ENCODE measurements at regions not wholly inside any gene's neighbourhood (a gene's known extent, or its start where the extent isn't known, plus 50 kb on each side); places are given as distances from the start of the nearest gene placed in this dataset.
"Not testable (repeated sequence)": the region's sequence is repeated elsewhere in the genome, so short reads cannot be mapped to it uniquely, and the experiment has no call there.

- DNase-seq: no peak
Observed at GRCh38 chr4:82247171-82247570, 126.6 kb downstream of the HNRNPD start.

GRCh38 chr4:82241534-82241933 lies 132.3 kb downstream of the HNRNPD start:
- DNase-seq: no peak

DNA sequence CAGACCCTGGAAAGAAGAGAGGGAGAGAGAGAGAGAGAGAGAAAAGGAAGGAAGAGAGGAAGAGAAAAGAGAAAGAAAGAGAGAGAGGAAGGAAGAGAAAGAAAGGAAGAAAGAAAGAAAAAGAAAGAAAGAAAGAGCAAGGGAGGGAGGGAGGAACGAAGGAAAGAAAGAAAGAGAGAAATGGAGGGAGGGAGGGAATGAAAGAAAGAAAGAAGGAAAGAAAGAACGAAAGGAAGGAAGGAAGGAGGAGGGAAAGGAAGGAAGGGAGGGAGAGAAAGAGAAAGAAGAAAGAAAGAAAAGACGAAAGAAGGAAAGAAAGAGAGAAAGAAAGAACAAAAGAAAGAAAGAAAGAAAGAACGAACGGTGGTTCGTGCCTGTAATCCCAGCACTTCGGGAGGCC lies 133.4 kb downstream of the HNRNPD start:
- no peak for DNase-seq

- DNase-seq: not testable (repeated sequence)
Observed at GRCh38 chr4:82237142-82237541, 136.6 kb downstream of the HNRNPD start.

GRCh38 chr4:82235346-82235745 lies 138.4 kb downstream of the HNRNPD start:
- DNase-seq: no peak

DNA sequence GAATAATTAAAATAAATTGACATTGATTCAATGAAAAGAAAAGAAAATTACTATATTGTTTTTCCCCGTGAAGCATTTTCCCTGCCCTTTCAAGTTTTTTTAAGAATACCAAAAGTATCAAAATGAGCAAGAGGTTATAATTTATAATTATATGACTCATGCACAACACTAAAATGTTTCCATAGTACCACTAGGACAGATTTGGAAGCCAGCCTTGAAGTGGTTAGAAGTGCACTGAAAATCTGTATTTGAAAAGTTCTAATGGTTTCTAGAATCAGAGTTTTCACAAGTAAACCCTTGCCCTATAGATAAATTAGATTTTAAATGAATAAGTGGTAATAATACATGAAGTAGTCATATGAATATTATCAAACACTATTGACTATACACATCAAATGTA lies 140.9 kb downstream of the HNRNPD start:
- no peak for DNase-seq

DNA sequence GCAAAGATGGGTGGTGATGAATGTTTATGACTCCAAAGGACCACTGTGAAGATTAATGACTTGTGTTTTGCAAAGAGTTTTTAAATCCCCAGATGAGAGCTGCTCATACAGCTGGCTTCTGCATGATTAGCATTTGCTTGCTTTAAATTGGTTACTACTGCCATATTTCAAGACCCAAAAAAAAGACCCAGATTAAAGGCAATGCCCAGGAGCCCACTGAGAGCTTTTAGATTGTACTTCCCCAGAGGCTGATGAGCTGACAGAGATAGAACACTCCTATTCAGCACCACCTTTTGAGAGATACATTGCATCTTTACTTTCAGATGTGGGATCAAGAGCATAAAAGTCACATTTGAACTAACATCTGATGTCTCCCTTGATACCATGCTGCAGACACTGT lies 142.0 kb downstream of the HNRNPD start:
- DNase-seq: no peak

GRCh38 chr4:82230306-82230705 lies 143.5 kb downstream of the HNRNPD start:
- no peak for DNase-seq

DNA sequence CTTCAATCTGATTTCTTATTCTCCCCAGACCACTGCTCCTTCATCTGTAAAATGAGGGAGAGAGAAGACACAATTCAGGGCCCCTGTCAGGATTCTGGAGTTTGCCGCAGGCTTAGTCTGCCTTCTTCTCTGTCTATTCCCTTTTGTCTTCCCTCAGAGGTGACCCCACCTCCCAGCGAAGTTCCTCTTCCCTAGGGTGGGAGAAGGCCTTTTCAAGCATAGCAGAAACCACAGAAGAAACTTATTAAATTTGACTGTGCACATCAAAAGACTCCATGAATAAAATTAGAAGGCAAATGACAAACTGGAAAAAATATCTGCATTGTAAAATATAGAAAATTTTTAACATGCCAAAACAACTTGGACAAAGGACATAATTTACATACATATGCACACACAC lies 148.8 kb downstream of the HNRNPD start:
- no peak for DNase-seq

DNA sequence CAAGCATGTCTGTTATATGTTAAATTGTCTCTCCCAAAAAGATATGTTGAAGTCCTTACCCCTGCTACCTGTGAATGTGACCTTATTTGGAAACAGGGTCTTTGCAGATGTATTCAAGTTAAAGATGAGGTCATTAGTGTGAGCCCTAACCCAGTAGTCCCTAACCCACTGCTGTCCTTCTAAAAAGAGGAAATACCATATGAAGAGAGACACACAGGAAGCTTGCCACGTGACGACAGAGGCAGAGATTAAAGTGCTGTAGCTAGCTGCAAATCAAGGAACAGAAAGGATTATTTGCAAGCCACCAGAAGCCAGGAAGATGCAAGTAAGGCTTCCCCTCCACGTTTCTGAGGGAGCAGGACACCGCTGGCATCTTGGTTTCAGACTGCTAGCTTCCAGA lies 150.1 kb downstream of the HNRNPD start:
- no peak for DNase-seq

- no peak for DNase-seq
Observed at GRCh38 chr4:82219346-82219745, 154.4 kb downstream of the HNRNPD start.

DNA sequence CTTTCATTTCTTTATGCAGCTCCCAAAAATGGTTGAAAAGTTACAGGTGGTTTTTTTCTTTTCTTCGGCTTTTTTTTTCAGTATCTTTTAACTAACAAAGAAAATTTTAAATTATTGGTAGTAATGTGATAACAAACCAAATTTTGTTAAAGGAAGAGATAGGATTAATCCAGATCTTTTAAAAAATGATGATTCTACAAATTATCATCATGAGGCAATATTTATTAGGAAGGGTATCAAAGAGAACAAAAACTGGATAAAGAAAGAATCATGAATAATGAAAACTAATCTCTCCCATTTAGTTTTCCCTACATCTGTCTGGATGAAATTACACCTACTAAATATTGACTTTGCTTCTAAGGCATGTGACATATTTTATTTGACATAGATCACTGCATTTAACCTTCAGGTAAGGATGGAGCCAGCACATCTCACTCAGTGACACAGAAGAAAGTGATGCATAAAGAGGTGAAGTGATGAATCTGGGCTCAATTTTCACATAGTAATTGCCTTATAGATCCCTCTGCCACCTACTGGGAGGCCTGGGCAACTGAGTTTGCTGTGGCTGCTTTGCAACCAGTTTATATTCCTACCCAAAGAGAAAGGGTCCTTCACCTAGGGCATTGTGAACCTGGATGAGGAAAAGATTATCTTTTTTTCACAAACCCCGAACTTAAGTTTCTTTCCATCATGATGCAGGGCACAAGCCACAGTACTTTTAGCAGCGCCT lies 155.6 kb downstream of the HNRNPD start:
- DNase-seq: no peak

- no peak for DNase-seq
Observed at GRCh38 chr4:82216219-82216618, 157.6 kb downstream of the HNRNPD start.

GRCh38 chr4:82215800-82216199 lies 158.0 kb downstream of the HNRNPD start:
- no peak for DNase-seq

- DNase-seq: no peak
Observed at GRCh38 chr4:82215039-82215438, 158.8 kb downstream of the HNRNPD start.

DNA sequence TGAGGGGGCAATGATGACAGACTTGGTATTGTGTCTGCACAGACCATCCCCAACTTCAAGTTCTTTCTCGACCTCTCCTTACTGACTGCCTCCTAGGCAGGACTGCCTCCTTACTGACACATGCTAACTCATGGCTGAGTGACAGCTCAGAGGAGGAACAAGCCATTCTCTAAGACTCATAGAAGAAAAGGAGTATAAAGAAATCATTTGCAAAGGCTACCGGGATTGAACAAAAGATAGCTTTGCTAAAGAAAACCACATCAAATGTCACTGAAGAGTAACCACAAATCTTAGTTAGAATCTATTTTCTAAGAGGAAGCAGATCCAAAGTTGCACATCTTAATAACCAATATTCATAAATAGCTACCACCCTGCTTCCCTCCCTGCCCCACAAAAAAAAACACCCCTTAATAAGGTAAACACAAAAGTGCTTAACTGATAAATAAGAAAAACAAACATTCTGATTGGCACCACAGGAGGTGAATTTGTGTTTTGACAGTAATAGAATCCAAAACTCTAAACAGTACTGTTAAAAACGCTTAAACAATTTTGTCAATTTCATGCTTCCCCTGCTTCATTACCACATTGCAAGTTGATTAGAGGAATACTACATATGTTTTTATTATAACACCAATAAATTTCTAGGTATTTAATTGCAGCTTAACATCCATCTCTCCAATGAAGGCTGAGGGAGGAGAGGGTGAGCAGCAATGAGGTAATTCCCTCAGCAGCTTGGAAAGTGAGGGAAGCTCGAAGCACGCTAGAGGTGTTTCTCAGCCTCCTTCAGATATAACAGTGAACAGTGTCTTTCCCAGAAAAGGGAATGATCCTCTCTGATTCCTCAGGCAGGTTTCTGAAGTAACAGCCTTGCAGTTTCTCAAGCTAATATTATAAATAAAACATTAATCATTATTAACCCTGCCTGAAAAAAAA lies 160.0 kb downstream of the HNRNPD start:
- DNase-seq: no peak

DNA sequence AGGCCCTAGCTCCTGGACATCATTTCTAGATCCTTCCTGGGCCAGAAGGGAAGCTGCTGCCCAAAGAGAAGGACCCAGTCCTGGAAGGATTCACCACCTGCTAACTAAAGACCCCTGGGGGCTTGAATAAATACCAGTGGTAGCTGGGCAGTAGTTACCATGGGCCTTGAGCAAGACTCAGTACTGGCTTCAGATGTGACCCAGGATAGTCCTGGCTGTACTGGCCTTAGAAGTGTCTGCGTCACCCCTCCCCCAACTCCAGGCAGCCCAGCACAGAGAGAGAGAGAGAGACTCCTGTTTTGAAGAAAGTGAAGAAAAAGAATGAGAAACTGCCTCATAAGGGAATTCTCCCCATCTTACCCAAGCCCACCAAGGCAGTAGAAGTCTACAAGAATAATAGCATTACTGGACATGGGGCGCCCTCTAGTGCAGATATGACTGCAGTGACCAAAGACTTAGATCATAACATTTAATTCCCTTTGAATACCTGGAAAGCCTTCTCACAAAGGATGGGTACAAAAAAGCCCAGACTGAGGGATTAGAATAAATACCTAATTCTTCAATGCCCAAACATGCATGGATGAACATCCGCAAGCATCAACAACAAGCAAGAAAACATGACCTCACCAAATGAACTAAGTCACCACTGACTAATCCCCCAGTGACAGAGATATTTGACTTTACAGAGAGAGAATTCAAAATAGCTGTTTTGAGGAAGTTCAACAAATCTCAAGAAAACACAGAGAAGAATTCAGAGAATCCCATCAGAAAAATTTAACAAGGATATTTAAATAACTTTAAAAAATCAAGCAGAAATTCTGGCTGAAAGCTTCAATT lies 171.8 kb downstream of the HNRNPD start:
- DNase-seq: peak; percentile 52

GRCh38 chr4:82201303-82201702 lies 172.5 kb downstream of the HNRNPD start:
- DNase-seq: peak; percentile 79

DNA sequence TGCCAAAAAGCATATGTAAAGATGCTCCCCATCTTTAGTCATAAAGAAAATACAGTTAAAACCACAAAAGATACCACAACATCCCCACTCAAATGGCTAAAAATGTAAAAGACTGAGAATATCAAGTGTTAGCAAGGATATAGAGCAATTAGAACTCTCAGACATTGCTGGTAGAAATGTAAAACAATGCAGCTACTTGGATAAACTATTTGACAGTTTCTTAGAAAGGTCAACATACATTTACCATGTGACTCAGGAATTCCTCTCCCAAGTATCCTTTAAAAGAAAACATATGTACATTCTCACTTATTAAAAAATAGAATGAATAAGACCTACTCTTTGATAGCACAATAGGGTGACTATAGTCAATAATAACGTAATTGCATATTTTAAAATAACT lies 173.7 kb downstream of the HNRNPD start:
- peak; percentile 77 for DNase-seq

DNA sequence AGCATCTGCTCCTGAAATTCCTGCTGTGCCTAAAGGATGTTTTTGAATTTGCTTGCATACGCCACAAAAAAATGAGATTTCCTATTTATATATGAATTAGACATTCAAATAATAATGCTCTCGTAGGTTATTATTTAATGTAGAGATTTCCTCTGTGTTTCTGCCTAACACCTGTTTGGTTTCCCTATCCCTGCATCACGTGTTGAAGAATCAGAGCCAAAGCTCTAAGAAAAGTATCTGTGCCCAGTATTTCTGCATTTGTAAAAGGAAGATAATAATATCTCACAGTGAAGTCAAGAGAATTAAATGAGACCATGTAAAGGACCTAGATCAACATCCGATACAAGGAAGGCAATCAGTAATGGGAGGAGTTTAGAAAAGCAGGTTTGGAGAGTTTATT lies 179.5 kb downstream of the HNRNPD start:
- no peak for DNase-seq

DNA sequence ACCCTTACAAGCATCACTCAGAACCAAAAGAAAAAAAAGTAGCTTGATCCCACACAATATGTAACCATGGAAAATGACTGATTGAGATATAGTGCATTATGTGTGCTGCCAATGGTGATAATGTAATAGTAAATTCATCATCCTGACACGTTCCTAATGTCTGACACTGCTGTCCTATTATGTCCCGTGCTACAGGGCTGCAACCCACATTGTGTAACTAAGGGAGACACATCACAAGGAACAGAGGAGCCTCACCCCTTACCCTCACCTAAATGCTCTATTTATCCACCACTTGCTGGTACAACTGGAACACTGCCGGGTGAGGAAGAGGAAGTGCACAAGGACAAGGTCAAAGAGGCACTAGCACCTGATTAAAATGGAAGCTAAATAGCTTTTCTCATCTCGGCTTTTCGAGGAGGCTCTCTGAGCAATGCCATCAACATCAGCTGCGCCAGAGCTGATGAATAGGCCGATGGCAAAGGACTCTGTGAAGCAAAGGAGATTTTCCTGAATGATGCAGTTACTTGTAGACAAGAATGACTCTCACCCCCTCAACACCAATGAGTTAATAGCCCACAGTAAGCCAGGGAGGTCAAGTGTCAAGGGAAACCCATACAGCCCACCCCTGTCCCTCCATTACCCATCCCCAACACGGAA lies 181.6 kb downstream of the HNRNPD start:
- DNase-seq: no peak

- DNase-seq: no peak
Observed at GRCh38 chr4:82181789-82182188, 192.0 kb downstream of the HNRNPD start.

All from fibroblast of skin of back (primary cell).